HEK293 (cell line): ENCODE measurements at regions not wholly inside any gene's neighbourhood (a gene's known extent, or its start where the extent isn't known, plus 50 kb on each side); places are given as distances from the start of the nearest gene placed in this dataset.

Experiments
- CTCF ChIP-seq: fragments of 450-650 bp; formaldehyde crosslinking; IDR thresholded peaks from 2 replicates; pipeline ENCODE4 v1.5.1; 2016; ENCODE audit warnings: missing biosample characterization, missing genetic modification characterization
- ELK4 ChIP-seq: IDR thresholded peaks from 2 replicates; pipeline ENCODE4 v1.6.1; 2011; ENCODE audit warnings: mild to moderate bottlenecking, low read depth, low read length, borderline replicate concordance
- HOXA7 ChIP-seq: sonication (generic); formaldehyde crosslinking; IDR thresholded peaks from 2 replicates; pipeline ENCODE4 v1.8.1; 2022; ENCODE audit warnings: missing genetic modification reagents, borderline replicate concordance
- REST ChIP-seq: fragments of 450-650 bp; formaldehyde crosslinking; IDR thresholded peaks from 2 replicates; pipeline ENCODE4 v1.5.1; 2016; ENCODE audit warnings: missing biosample characterization, missing genetic modification characterization
- YY1 ChIP-seq: fragments of 450-650 bp; formaldehyde crosslinking; IDR thresholded peaks from 2 replicates; pipeline ENCODE4 v1.5.1; 2018; ENCODE audit warnings: missing biosample characterization, missing genetic modification characterization
- ZNF473 ChIP-seq: fragments of 450-650 bp; formaldehyde crosslinking; IDR thresholded peaks from 2 replicates; pipeline ENCODE4 v1.5.1; 2017; ENCODE audit warnings: missing biosample characterization, missing genetic modification characterization
- ZNF660 ChIP-seq: fragments of 450-650 bp; IDR thresholded peaks from 2 replicates; pipeline ENCODE4 v1.5.1; 2018; ENCODE audit warnings: missing biosample characterization, mild to moderate bottlenecking, missing genetic modification characterization
- ZXDB ChIP-seq: fragments of 450-650 bp; formaldehyde crosslinking; IDR thresholded peaks from 2 replicates; pipeline ENCODE4 v1.5.1; 2016; ENCODE audit warnings: missing biosample characterization, missing genetic modification characterization
- TF ChIP-seq, protein P1 (sequence below): fragments of 450-650 bp; formaldehyde crosslinking; IDR thresholded peaks from 2 replicates; pipeline ENCODE4 v1.5.1; 2017; ENCODE audit warnings: missing biosample characterization, missing genetic modification characterization

GRCh38 chr7:131945313-131945911 is 389.0 kb upstream of the PODXL start:
- TF ChIP-seq ELK4 = no peak
- TF ChIP-seq CTCF = peak; percentile 84
- peak; percentile 32; the same call in 1 of the 2 replicates for TF ChIP-seq ZNF660 (tag by site-specific recombination)
- TF ChIP-seq YY1 (tag by site-specific recombination) = no peak
- TF ChIP-seq REST (tag by site-specific recombination) = no peak
- TF ChIP-seq ZNF473 (tag by site-specific recombination) = no peak
- no peak for TF ChIP-seq HOXA7 (CRISPR knock-in tag)
- TF ChIP-seq, protein P1, sequence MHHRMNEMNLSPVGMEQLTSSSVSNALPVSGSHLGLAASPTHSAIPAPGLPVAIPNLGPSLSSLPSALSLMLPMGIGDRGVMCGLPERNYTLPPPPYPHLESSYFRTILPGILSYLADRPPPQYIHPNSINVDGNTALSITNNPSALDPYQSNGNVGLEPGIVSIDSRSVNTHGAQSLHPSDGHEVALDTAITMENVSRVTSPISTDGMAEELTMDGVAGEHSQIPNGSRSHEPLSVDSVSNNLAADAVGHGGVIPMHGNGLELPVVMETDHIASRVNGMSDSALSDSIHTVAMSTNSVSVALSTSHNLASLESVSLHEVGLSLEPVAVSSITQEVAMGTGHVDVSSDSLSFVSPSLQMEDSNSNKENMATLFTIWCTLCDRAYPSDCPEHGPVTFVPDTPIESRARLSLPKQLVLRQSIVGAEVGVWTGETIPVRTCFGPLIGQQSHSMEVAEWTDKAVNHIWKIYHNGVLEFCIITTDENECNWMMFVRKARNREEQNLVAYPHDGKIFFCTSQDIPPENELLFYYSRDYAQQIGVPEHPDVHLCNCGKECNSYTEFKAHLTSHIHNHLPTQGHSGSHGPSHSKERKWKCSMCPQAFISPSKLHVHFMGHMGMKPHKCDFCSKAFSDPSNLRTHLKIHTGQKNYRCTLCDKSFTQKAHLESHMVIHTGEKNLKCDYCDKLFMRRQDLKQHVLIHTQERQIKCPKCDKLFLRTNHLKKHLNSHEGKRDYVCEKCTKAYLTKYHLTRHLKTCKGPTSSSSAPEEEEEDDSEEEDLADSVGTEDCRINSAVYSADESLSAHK = no peak
- no peak; the same call in 1 of the 2 replicates for TF ChIP-seq ZXDB (tag by site-specific recombination)
